Activated CD4-positive, alpha-beta T cell treated with anti-CD3 and anti-CD28 coated beads, Interleukin-2, Interleukin-6, amounts not matched to agents 100 ng/mL and 50 ng/mL, durations not matched to agents 16 hours and 8 hours (primary cell): ENCODE measurements at regions not wholly inside any gene's neighbourhood (a gene's known extent, or its start where the extent isn't known, plus 50 kb on each side); places are given as distances from the start of the nearest gene placed in this dataset.
"Not testable (repeated sequence)": the region's sequence is repeated elsewhere in the genome, so short reads cannot be mapped to it uniquely, and the experiment has no call there.

Source experiments
- DNase-seq: peaks from one replicate; pipeline ENCODE4 v3.0.0-alpha.2; 2020

DNA sequence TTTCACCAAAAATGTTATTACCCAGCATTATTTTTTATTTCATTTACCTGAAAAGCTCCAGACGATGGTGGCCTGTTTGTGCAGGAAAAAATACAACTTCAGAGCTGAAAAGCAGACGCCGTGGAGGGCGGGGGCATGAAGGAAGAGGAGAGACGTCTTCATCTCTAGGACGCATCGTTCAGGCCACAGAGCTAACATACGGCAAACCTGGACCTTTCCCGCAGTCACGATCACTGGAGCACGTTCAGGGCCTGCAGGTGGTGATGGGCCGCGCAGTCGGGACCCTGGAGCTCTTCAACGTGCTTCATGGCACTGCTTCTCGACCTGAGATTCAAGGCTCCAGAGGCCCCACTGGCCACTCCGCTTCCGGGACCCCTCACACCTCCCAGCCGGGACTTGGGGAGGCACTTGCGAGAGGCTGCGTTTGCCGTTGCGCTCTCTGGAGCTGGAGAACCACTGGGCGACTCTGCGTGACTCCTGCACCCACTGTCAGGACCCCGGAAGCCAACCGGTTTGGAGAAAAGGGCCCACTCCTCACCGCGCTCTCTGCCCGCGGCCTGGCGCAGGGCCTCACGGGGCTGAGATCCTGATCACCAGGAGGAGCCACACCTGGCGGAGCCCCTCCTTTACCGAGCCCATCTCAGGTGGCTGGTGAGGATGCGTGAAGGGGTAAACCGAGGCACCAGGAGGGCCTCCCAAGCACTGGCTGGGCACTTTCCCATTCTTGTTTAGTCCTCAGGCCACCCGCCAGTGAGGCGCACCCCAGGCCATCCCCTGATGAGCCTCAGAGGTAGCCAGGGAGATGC, 164.4 kb upstream of the AFDN start:
- DNase-seq, result no peak

DNA sequence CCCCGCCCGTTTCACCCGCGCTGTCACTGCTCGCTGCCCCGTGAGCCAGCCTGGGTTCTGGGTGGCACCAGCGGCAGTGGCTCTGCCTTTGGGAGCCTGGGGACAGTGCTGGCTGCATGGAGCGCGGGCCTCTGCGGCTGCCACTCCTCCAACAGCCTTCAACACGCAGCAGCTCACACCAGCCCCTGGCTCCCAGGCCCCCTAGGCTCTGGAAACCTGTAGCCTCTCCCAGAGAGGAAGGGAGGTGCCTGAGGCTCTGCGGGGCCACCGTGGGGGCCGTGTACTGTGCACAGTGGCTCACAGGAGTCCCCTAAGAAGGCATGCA, 163.9 kb upstream of the AFDN start:
- no peak for DNase-seq

DNA sequence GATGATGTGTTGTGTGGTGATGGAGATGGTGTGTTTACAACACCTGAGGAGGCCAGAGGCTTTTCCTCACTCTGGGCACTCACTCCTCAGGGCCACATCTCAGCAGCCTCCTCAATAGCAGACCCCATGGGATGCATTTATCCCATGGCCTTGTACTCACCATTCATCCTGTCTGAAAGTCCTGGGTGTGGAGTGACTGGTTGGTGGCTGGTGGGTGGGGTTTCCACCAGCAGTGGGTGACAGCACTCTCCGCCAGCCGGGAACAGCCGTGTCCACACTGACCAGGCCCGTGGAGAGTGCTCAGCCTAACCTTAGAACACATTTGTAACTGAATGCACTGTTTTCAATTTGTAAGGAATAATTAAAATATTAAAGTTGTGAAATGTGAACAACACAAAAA, 163.4 kb upstream of the AFDN start:
- no peak for DNase-seq

DNA sequence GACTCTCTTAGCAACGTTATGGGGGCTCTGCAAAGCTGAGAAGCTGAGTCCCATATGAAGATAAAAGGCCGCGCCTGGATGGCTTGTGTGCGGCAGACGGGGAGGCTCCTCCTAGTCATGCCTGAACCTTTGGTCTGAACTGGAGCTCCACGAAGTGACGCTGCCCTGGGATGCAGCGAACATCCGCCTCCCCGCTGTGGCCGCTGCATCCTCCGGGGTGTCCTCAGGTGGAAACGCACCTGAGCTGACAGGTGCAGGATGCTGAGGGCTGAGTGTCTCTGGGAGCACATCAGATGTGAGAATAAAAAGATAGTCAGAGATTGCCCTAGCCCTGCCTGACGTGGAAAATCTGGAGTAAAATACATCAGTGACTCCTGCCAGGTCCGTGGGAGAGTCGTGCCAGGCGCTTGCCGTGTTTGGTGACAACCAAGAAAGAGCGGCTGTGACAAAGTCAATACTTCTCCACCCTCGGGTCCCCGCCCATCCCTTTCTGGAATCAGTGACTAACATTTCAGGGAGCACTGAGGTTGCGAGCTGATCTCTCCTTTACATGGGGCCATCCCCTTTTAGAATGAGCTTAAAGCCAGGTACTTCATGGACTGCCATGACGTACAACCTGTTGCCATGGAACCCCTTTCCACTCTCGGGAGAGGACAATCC, 162.8 kb upstream of the AFDN start:
- DNase-seq, result no peak

DNA sequence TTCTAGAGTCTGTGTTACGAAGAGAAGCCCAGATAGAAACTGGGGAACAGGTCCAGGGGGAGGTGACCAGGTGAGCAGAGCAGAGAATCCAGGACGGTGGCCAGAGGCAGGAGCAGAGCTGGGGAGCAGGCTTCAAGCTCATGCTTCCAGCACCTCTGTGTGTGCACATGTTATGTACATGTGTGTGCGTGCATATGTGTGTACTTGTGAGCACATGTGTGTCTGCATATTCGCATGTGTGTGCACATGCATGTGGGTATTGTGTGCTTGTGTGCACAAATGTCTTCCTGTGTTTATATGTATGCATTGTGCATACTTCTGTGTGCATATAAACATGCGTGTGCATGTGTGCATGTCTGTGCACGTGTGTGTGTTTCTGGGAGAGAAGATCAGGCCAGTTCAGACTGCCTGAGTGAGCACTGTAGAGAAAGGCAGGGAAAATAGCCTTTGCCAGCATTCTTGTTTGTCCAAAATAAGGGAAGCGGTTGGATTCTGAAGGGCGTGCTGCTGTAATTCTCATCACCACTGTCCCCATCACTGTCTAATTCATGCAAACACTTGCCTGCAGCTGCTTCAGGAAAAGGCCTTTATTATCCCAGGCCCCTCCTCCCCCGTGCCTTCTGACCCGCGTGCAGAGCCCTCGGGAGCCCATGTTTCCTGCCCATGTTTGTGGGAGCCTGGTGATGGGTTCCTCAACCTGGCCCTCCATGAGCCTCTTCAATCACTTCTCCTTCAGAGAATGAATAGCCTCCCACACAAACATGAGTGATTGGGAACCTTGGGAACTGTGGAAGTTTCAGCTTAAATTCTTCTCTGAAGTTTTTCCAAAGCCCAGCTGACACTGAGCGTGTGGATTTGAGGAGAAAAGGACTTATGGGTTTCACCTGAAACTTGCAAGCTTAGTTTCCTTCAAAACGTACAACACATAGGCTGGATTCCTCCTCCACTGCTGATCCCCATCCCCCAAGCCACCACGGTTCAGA, 161.7 kb upstream of the AFDN start:
- DNase-seq, result no peak

DNA sequence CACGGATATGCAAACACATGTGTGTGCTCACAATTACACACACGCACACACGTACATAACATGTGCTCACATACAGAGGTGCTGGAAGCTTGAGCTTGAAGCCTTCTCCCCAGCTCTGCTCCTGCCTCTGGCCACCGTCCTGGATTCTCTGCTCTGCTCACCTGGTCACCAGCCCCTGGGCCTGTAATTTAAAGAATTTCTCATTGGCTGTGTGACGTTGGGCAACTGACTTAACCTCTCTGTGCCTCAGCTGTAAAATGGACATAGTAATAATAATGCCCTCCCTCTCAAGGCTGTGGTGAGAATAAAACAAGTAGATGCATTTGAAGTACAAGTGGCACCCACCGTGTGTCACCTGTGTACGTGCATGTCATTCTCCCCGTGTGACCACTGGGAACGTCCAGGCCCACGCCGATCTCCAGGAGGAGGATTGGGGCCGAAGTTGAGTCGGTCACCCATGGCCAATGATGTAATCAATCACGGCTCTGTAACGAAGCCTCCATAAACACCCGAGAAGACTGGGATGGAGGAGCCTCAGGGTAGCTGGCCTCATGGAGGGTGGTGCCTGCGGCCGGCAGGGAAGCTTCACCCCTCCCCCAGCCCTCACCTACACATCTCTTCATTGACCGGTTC, 160.9 kb upstream of the AFDN start:
- DNase-seq, result no peak

DNA sequence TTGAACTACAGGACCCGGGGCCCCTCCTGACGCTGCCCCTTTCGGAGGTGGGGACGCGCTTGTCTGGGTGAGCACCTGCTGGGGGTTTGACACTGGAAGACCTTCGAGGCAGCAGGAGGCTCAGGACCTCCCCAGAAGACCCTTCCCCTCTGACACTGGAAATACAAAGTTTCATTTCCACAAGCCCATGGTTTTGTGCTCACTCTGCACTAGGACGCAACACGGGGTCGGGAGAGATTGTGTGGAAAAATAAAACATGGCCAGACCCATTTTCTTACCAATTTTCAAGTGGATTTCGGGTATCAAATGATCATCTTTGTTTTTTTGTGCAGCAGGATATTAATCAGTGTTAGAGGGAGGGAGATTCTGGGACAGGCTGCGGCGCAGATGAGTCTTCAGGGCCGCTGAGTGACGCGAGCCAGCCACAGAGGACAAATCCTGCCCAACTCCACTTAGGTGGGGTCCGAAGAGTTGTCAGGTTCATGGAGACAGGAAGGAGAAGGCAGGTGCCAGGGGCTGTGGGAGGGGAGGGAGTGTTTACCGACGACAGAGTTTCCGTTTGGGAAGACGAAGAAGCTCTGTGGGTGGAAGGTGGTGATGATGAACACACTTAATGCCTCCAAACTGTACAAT, 160.0 kb upstream of the AFDN start:
- DNase-seq, result no peak

DNA sequence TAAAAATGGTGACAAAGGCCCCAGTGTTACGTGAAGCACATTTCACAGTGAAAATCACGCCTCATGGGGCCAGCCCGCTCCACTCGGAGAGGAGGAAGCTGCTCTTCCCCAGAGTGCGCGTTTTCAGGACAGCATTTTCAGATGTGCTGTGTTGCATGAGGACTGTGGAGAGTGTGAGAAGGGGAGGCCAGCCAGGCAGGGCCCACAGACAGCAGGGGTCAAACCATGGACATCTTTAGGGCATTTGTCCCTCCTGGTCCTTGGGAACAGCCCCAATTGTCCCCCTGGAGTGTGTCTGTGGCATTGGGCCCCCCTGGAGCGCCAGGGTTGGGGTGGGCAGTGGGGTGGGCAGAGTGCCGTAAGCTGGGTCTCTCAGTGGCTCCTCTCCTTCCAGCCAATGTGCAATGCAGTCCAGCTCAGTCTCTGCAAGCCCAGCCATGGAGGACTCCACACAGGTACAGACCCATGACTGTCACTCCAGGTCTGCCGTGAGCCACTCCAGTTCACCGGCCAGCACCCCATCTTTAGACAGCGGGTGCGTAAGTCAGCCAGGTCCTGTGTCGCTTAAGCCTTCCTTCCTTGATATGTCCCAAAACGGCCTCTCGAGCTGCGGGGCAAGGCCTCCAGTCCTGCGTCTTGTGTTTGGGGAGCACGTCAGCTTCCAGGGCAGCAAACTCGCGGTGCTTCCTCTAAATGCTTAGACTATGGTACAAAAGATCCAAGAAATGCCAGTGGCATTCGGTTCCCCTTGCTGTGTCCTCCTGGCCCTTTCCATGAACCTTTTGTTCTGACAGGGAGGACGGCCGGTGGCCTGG, 159.3 kb upstream of the AFDN start:
- no peak for DNase-seq

DNA sequence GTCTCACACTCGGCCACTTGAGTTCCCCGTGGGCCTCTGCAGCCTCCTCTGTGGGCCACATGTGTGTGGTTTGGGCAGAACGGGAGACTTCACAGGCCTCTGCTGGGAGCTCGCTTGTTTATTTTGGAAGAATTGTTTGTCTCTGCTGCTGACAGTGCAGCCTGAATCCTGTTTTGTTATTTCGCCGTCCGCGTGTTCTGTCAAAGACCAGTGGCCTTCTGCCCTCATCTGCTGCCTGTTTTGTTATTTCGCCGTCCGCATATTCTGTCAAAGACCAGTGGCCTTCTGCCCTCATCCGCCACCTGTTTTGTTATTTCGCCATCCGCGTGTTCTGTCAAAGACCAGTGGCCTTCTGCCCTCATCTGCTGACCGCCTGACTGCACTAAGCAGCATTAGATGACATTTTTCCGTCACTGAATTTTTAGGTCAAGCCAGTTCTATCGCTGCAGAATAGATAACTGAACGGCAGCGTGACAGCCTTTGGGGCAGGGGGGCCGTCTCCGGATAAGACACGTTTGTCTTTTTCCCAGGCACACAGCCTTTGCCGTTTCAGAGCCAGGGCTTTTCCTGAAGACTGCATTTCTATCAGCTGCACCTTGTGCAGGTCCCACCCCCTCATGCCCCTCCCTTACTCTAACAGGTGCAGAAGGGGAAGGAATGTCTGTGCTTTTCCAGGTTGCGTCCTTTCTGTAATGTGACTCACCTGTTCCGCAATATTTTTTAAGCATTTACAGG, 158.5 kb upstream of the AFDN start:
- no peak for DNase-seq

DNA sequence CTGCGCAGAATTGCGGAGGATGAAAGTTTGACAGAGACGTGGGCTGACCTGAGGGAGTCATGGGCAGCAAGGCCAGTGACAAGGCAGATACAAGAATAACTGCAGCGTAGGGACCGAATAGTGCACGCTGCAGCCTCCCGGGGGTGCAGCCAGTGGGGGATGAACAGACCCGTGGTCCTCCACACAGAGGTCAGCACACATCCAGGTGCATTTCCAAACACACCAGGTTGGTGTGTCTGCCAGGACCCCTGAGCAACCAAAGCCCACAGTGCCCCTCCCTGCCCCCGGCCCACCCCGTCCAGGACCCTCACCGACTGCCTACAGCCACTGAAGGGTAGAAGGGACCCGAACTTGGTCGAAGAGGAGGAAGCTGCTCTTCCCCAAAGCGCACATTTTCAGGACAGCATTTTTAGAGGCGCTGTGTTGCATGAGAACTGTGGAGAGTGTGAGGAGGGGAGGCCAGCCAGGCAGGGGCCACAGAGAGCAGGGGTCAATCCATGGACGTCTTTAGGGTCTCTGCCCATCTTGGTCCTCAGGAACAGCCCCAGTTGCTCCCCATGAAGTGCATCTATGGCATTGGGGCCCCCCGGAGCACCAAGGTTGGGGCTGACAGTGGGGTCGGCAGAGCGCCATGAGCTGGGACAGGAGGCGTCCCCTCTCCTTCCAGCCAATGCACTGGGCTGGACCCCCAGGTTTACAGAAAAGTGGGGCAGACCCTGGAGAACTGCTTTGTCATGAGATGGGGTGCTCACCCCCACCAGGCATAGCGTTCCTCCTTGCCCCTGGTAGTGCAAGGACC, 157.8 kb upstream of the AFDN start:
- no peak for DNase-seq

DNA sequence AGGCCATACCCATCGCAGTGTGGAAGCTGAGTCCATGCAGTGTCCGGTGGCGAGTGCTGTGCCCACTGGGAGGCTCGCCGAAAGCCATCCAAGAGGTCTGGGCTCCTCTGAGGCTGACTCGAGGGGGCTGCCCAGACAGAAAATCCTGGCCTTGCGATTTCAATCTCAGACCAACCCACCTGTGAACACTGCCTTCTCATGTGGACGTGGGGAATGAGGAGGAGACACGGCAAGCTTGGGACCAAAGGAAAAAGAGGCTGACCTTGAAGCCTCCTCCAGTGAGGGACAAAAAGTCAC, 157.2 kb upstream of the AFDN start:
- DNase-seq, result no peak

DNA sequence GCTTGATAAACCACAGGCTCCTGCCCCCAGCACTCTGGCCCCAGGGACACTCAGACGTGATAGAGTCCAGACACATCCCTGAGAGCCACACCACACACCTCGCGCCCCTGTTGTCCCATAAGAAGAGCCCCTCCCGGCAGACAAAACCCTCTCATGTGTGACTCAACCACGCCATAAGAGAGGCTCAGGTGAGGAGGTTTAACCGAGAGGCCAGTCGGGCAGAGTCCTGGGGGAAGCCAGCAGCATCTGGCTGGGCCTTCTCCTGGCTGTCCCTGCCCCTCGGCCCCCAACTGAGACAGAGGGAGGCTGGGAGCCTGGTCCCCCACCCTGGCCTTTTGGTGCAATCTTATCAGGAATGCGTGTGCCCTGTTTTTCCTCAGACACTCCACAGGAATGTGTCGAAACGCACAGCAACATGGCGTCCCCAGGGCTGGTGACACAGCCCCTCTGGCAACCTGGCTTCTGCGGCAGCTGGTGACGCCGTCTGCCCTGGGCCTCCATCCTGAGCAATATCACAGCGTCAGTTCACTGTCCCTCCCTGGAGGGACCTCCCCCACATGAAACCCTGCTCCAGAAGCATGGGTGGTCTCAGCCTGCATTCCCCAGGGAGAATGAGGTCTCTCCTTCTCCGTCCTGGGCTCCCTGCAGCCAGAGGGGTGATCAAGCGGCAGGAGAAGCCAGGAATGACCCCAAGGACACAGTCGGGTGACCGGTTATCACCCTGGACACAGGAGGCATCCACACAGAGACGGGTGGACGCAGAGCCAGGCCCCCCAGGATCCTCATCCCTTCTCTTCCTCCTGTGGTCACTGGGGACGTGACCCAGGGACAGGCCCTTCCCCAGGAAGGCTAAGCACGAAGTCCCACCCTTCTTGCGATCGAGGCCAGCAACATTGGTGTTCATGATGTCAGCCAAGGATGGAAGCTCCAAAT, 156.6 kb upstream of the AFDN start:
- DNase-seq, result no peak

DNA sequence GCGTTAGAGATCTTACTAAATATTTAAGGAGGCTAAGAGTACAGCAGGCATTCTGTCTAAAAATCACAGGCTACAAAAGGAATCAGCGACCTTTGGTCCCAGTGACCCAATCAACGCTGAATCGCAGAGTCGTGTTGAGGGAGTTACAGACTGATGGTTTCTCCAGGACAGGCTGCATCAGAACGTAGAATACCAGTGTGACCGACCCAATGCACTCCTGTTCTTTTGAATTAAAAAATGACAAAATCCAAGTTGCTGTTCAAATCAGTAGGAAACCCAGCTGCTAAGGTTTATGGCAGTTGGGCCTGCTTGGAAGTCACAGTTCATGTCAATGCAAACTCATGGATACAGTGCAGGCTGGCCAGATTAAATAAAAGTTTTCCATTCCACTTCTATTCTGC, 155.8 kb upstream of the AFDN start:
- DNase-seq, result no peak

DNA sequence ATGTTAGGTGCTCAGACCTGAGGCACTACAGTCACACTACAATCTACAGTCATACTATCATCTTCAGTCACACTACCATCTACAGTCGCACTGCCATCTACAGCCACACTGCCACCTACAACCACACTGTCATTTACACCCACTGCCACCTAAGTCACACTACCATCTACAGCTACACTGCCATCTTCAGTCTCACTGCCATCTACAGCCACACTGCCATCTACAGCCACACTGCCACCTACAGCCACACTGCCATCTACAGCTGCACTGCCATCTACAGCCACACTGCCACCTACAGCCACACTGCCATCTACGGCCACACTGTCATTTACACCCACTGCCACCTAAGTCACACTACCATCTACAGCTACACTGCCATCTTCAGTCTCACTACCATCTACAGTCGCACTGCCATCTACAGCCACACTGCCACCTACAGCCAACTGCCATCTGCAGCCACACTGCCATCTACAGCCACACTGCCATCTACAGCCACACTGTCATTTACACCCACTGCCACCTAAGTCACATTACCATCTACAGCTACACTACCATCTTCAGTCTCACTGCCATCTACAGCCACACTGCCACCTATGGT, 155.2 kb upstream of the AFDN start:
- not testable (repeated sequence) for DNase-seq

DNA sequence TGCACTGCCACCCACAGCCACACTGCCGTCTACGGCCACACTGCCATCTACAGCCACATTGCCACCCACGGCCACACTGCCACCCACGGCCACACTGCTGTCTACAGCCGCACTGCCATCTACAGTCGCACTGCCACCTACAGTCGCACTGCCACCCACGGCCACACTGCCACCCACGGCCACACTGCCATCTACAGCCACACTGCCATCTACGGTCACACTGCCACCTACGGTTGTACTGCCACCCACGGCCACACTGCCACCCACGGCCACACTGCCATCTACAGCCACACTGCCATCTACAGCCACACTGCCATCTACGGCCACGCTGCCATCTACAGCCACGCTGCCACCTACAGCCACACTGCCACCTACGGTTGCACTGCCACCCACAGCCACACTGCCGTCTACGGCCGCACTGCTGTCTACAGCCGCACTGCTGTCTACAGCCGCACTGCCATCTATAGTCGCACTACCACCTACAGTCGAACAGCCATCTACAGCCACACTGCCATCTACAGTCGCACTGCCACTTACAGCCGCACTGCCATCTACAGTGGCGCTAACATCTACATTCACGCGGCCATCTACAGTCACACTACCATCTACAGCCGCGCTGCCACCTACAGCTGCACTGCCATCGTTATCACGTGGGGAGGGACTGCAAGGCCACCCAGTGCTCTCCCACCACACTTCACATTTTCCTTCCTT, 154.6 kb upstream of the AFDN start:
- no peak for DNase-seq

DNA sequence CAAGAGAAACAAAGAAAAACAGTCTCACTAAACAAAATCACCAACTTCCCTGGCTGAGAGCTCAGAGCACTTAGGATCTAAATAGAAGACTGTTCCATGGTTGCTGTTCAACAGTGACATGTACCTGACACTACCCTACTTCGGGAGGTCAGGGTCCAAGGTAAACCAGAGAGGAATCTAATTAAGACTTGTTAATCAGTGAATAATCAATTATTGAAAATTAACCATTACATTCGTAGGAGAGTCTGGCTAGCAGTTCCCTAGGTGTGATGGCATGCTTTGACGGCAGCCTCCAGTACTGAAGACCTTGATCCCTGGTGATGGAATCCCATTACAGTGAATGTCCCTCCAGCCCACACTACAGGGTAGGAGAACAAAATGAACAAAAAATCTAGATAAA, 154.0 kb upstream of the AFDN start:
- no peak for DNase-seq

DNA sequence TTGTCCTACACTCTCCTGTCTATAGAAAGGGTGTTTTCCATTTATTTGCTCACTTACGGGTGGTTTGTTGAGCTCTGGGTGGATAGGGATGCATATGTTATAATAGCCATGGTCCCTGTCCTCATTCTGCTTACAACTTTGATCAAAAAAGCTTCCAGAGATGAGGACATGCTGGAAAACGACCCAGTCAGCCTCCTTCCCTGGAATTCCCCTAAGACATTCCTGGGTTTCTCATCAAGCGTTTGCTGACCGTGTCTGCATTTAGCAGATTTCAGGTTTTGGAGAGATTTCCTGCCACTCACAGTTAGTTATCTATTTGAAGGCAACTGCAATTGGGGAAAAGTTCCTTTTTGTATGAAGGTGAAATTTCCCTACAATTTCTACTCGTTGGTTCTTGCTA, 152.8 kb upstream of the AFDN start:
- no peak for DNase-seq

DNA sequence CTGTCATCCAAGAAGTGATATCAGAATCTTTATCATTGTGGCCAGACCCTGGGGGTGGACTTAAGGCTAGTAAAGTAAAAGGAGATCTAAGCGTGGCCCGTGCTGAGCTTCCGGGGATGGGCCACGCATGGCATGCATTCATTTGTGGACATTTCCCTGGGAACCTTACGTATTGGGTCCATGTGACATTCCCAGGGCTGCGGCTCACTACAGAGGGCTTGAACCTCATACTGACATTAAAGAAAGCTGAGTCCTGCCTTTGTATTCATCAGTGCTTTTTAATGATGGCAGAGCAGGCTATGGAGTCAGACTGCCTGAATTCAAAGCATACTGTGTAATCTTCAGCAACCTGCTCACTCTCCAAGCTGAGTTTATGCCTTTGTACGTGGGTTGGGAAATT, 152.2 kb upstream of the AFDN start:
- DNase-seq, result no peak
